ENCODE measurements at regions not wholly inside any gene's neighbourhood (a gene's known extent, or its start where the extent isn't known, plus 50 kb on each side); places are given as distances from the start of the nearest gene placed in this dataset.

GRCh38 chr10:133015816-133016462 is 71.8 kb upstream of the ADGRA1 start:
- Histone ChIP-seq H3K36me3 (no peaks in the 10 kb centered on the region), H3K4me1 (ENCODE audit: low read depth) (no peaks in the 10 kb centered on the region), H3K9me3 (ENCODE audit: low read depth) (no peaks in the 10 kb centered on the region), H3K27ac (no peak overlapping the region), H3K4me3 (no peak overlapping the region), H3K27me3 (no peaks in the 10 kb centered on the region)
- TF ChIP-seq CTCF (IDR thresholded peaks at IDR 0.05; ENCODE audit: low read depth, low read length) = no peak
- DNase-seq (ENCODE audit: low read depth in 1 of 2, low spot score in 1 of 2) = no peak

- no peaks in the 10 kb centered on the region for H3K27me3 ChIP-seq
- no peaks in the 10 kb centered on the region for H3K36me3 ChIP-seq
- no peaks in the 10 kb centered on the region for H3K9me3 ChIP-seq (ENCODE audit: low read depth)
- no peak overlapping the region for H3K27ac ChIP-seq
- no peak for DNase-seq (ENCODE audit: low read depth in 1 of 2, low spot score in 1 of 2)
- no peak for TF ChIP-seq CTCF (IDR thresholded peaks at IDR 0.05; ENCODE audit: low read depth, low read length)
- H3K4me3 ChIP-seq = no peak overlapping the region
- H3K4me1 ChIP-seq (ENCODE audit: low read depth) = no peaks in the 10 kb centered on the region
Measured at GRCh38 chr10:133015321-133015720, 72.4 kb upstream of the ADGRA1 start.

GRCh38 chr10:133014416-133015210 is 72.2 kb upstream of the CFAP46 start:
- DNase-seq (ENCODE audit: low read depth in 1 of 2, low spot score in 1 of 2) = no peak
- no peak overlapping the region for H3K27ac ChIP-seq
- TF ChIP-seq CTCF (IDR thresholded peaks at IDR 0.05; ENCODE audit: low read depth, low read length) = no peak
- H3K4me3 ChIP-seq = no peak overlapping the region
- no peaks in the 10 kb centered on the region for H3K36me3 ChIP-seq
- H3K9me3 ChIP-seq (ENCODE audit: low read depth) = no peaks in the 10 kb centered on the region
- H3K4me1 ChIP-seq (ENCODE audit: low read depth) = no peaks in the 10 kb centered on the region
- H3K27me3 ChIP-seq = no peaks in the 10 kb centered on the region

GRCh38 chr10:133013463-133013862 is 71.1 kb upstream of the CFAP46 start:
- TF ChIP-seq CTCF (IDR thresholded peaks at IDR 0.05; ENCODE audit: low read depth, low read length) = no peak
- no peak overlapping the region for H3K4me3 ChIP-seq
- no peaks in the 10 kb centered on the region for H3K9me3 ChIP-seq (ENCODE audit: low read depth)
- no peak overlapping the region for H3K27ac ChIP-seq
- no peaks in the 10 kb centered on the region for H3K27me3 ChIP-seq
- H3K4me1 ChIP-seq (ENCODE audit: low read depth) = no peaks in the 10 kb centered on the region
- DNase-seq (ENCODE audit: low read depth in 1 of 2, low spot score in 1 of 2) = no peak
- H3K36me3 ChIP-seq = no peaks in the 10 kb centered on the region

GRCh38 chr10:133012573-133013359 is 70.4 kb upstream of the CFAP46 start:
- Histone ChIP-seq H3K9me3 (ENCODE audit: low read depth) (no peaks in the 10 kb centered on the region), H3K4me3 (no peak overlapping the region), H3K27ac (no peak overlapping the region), H3K36me3 (no peaks in the 10 kb centered on the region), H3K4me1 (ENCODE audit: low read depth) (no peaks in the 10 kb centered on the region), H3K27me3 (no peaks in the 10 kb centered on the region)
- TF ChIP-seq CTCF (IDR thresholded peaks at IDR 0.05; ENCODE audit: low read depth, low read length) = no peak
- no peak for DNase-seq (ENCODE audit: low read depth in 1 of 2, low spot score in 1 of 2)
